NCI-H226 (cell line): ENCODE measurements at regions not wholly inside any gene's neighbourhood (a gene's known extent, or its start where the extent isn't known, plus 50 kb on each side); places are given as distances from the start of the nearest gene placed in this dataset.

Experiments
- DNase-seq: peaks from one replicate; pipeline ENCODE4 v3.0.0-alpha.2; 2015

DNA sequence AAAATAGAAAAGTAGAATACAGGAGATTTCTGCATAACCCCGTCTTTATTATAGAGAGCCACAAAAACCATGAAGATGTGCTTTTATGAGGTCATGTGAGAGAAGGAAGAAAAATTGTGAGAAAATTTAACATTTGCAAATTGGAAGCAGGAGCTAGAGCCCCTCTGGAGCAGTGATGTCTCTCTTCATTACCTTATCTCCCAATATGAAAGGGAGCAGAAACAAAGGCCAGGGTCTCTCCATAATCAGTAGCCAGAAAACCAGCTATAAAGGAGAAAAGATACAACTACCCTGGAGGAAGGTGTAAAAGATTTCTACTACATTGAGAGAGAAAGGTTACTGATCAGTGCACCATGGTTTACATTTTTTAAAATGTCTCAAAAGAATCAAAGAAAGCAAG is 53.2 kb upstream of the ITGA1 start:
- DNase-seq, result no peak

DNA sequence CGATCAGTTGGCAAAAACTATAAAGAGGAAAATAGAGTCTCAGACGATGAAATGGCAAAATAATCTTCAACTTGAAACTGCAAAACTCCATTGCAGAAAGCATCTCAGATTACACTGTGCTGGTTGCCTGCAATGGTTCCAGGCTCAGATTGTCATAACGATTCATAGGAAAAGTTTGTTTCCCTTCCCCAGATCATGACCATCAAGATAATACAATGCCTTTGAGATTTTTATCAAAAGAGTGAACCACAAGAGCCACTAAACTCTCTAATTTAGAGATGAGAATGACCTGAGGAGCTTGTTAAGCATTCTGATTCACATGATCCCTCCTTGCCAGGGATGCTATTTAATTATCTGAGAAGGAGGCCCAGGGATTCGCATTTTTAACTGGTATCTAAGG is 52.6 kb upstream of the ITGA1 start:
- no peak for DNase-seq
